ENCODE measurements at regions not wholly inside any gene's neighbourhood (a gene's known extent, or its start where the extent isn't known, plus 50 kb on each side); places are given as distances from the start of the nearest gene placed in this dataset.

DNA sequence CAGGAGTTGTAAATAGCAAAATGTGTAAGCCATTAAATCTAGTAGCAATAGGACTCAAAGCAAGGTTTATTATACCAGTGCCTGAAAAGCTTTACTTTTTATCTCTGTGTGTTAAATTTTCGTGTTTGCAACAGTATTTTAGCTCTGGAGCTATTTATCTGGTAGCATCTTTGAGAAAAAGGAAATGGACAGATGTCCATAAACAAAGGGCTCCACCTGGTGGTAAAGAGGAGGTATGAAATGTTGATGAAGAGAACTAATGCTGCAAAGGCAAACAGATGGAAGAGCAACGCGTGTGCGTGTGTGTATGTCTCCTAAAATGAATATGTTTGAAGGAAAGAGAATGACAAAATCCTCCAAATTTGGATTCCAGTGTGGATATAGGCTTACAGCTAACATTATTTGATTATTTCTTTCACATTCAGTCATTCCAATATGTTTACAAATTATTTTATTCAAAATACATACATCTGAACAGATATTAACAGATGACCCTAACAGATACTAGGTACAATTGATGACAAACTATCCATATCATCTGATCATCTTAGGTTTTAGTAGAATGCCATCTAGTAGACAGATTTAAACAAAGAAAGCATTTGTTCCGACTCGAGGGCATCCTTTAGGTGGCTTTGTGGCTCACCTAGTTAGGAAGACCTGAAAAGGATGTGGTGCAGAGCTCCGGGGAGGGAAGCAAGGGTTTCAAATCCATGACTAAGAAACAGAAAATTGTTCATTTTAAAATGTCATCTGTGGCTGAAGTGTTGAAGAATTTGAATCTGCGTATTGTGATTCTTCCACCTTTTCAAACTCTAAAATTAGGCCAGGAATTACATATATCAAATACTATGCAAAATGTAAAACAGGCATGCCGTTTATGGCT lies 383.3 kb downstream of the MTX2 start:
- DNase-seq, result no peak

DNA sequence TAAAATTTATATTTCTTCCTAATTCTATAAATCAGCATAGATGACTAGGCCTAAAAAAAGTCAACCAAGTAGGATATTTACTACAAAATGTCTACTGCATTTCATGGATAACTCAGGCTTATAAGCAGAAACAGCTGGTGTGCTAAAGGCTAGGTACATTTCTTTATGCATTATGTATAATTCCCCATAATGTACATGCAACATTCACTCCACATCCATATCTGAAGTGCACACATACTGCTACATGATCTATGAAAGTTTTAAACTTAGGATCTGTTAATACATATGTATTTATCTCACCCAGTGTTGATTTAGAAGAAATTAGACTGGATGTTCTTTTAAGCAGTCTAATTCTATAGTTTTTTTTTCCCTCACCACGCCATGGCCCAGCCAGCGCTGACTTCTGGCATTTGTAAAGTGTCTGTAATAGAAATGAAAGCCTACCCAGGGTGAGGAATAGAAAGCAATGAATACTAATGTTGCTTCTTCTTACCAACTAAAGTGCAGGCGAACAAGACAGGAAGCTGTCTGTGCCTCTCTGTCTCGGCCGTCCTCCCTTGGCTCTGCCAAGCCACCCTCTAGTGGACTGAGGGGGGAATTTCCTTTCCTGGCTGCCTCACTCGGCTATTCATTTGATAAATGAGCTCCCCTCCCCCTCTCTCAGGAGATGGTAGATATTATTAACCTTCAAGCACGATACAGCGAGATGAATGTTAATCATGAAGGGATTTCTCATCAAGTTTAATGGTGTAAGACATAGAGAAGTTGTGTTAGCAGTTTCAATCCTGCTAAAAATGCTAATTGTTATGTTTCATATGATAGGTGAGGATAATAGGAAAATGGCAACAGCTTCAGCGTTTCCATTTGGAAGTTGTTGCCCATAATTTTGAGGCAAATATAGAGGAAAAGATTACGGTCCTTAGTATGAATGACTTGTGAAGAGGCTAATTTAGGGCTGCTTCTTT lies 384.5 kb downstream of the MTX2 start:
- DNase-seq, result peak; percentile 4

GRCh38 chr2:176656038-176656775 lies 387.0 kb downstream of the MTX2 start:
- DNase-seq, result no peak

- no peak for DNase-seq
These were observed 387.5 kb downstream of the MTX2 start for GRCh38 chr2:176656776-176657140.

DNA sequence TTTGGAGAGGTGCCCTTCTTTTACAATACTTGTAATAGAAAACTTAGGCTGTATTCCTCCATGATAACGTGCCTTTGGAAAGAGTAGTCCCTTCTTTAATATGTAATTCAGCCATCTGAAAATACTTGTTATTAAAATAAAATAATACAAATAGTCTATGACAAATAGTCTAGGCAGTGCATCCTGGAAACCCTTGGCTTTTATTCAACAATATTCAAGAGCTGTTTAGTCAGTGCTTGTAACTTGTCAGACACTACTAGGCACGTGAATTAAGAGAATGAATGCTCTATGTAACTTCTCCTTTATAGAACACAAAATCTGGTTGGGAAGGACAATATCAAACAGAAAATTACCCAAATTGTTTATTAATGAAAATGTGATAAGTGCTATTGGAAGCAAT lies 388.2 kb downstream of the MTX2 start:
- no peak for DNase-seq

DNA sequence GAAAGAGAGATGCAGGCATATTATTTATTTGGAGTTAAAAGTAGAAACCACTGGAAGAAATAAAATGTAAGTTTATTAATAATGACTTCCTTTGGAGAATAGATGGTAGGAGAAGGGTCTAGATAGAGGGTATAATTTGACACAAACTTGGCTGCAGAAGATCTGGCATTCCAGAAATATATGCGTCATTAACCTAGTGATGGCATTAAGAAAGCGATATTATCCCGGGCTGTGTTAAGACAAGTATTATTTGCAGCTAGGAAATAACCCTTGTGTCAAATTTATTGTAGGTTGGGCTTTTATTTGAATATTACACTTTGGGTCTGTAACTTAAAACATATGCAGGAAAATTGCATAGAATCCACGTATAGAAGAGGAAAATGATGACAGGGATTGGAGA lies 389.5 kb downstream of the MTX2 start:
- DNase-seq, result no peak

DNA sequence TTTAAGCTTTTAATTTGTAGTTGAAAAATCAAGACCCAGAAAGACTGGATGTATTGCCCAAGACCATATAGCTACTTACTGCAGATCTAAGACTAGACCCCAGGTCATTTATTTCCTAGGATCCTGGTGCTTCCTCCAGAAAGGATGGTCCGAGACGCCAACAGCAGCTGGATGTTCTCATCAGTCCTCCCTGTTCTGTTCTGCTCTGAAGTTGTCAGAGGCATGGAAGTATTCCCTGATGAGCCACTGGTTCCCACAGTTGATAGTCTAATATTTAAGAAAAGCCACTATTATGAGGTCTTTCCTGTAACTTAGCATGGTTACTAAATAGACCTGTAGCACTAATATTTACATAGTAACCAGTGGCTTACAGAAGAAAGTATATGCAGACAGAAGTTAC lies 393.5 kb downstream of the MTX2 start:
- DNase-seq, result no peak

GRCh38 chr2:176664478-176664877 lies 395.2 kb downstream of the MTX2 start:
- no peak for DNase-seq

DNA sequence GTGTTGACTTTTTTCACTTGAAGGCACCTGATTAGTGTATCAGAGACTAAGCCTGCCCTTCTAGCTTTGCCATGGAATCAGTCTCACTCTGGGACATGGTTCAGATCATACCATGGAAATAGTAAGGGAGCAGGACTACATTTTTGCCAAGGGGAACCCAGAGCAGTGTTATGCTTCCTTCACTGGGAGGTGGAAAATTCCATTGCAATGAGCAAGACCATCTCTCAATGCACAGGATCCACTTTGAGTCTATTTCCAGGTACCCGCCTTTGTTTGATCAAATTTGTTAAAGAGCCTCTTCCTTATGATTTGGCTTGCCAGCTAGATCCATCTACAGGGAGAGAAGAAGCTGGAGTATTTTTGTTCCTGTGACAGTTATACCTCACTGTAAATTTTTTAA lies 395.8 kb downstream of the MTX2 start:
- no peak for DNase-seq

GRCh38 chr2:176668912-176669311 lies 399.7 kb downstream of the MTX2 start:
- no peak for DNase-seq

DNA sequence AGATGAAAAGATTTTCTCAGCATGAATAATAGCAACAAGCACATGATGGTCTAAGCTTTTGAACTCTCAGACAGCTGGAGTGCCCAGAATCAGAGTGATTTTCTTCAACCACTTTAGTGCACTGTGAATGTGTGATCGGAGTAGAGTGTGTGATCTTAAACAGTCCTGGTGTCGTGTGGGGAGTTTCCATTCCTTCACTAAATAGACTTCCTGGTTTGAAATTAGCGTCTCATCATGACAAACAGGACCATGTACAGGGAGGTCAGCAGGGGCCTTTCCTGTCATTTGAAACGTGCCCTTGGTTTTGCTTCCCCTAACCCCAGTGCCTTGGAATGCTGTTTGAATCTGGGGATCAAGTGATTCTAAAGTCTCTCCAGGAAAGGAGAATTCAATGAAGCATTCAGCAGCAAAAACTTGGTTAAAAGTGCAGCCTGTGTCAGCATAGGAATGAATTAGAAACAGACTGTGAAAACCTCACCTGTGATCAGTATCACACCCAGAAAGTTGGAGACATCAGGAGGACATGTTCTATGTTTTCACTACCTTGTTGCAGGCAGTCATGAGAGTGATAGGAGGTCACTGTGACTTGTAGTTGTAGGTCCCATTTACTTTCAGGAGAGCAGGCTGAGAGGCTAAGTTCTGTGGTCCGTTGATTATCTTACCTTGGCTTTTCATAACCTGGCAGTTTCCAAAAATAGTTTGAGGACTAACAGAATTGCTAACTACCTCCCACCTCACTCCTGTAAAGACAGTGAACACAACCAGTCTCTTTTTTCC lies 400.3 kb downstream of the MTX2 start:
- DNase-seq, result no peak

DNA sequence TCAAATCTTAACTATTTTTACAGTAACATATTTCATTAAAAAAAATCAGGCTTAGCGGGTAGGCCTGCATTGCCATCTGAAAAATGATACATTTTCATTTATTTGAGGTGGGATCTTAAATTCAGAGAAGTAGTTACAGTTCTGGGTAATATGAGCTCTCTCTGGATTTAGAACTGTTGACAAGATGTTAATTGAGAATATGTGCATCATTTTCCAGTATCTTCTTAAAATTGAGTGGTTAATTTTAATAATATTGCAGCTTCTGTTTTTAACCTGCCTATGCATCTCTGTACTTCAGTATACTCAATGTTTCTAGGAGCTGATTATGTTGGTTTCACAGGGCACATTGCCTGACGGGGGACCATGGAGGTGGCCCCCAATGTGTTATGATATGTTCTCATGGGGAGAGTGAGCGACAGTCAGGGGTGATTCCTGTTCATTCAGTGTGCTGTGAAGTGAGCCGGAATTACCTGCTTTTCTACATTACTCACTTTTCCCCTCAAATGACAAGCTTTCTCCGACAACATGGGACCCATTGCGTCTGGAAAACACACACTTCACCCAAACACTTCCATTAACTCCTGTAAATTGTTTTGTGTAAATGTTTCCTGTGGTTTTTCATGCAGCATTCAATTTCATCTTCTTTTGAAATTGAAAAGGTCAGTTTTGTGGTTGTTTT lies 406.2 kb downstream of the MTX2 start:
- DNase-seq, result no peak

DNA sequence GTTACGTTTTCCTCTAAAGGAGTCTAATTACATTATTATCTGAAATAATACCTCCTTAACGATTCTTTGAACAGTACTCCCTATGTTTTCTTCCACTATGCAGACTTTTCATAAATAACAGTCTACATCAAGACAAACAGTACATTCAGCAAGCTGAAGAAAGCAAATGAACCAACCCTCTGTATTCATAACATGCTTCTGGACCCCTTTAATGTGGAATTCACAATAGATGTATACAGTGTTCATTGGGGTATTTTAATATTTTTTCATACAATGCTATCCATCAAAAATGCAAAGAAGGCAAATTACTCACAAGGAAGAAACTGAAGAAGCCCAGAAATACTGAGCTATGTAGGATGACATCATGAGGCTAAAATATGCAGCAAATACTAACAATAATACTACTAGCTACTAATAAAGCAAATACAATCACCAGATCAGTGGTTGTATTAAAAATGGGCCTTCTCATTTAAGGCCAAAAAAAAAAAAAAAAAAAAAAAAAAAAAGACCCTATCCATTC lies 408.6 kb downstream of the MTX2 start:
- no peak for DNase-seq

GRCh38 chr2:176678571-176678970 lies 409.3 kb downstream of the MTX2 start:
- DNase-seq, result no peak

GRCh38 chr2:176679061-176679669 lies 409.9 kb downstream of the MTX2 start:
- no peak for DNase-seq

- no peak for DNase-seq
These were observed 411.8 kb downstream of the MTX2 start for GRCh38 chr2:176680916-176681516.

- DNase-seq, result no peak
These were observed 412.4 kb downstream of the MTX2 start for GRCh38 chr2:176681584-176682115.

DNA sequence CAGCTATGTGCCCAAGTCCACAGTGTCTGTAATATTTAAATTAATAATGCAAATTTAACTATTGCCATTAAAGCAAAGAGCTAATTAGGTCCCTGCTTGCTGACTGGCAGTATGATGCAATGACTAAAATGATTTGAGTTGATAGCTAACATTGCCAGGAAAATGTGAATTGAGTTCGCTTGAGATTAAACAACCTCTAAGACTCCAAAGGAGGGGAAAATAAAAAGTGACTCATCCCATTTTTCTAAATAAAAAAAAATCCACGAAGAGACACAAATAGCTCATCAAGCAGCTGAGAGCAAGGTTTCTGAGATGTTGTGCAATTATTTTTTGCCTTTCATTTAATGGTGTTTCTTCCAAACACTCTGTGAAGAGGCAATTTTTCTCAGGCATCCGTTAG lies 413.0 kb downstream of the MTX2 start:
- DNase-seq, result no peak

DNA sequence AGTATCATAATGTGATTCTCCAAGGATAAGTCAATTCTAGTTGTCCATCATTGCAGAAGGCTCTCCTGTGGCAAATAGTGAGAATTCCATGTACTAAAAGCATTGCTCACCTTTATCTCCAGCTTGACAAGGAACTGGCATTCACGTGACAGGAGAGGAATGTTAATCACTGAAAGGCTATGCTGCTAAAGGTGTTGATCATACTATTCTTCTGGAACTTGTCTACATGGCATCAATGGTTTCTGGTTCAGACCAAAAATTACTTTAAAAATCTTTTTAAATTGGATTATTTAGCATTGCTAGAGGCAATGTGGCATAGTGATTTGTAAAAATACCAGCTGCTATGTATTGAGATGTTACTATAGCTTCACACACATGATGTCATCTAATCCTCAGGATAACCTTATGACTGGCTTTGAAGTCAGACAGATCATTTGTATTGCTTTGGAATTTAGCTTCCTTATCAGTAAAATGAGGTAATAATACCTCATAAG lies 414.4 kb downstream of the MTX2 start:
- DNase-seq, result no peak

GRCh38 chr2:176685908-176686307 lies 416.7 kb downstream of the MTX2 start:
- no peak for DNase-seq
